AG10803 (cell line): ENCODE measurements at regions not wholly inside any gene's neighbourhood (a gene's known extent, or its start where the extent isn't known, plus 50 kb on each side); places are given as distances from the start of the nearest gene placed in this dataset.

ENCODE experiments used
- DNase-seq: peaks from one replicate; pipeline ENCODE4 v3.0.0; 2010; ENCODE audit warnings: low read depth
- H3K4me3 ChIP-seq: 2 replicates; pipeline ENCODE4 v1.5.1; 2011; ENCODE audit warnings: mild to moderate bottlenecking, low read length, control low read depth
- TF ChIP-seq, protein P1 (sequence below): conservative IDR thresholded peaks from 2 replicates; pipeline ENCODE4 v1.5.1; 2011; ENCODE audit warnings: mild to moderate bottlenecking, low read length, control low read depth, inconsistent platforms

DNA sequence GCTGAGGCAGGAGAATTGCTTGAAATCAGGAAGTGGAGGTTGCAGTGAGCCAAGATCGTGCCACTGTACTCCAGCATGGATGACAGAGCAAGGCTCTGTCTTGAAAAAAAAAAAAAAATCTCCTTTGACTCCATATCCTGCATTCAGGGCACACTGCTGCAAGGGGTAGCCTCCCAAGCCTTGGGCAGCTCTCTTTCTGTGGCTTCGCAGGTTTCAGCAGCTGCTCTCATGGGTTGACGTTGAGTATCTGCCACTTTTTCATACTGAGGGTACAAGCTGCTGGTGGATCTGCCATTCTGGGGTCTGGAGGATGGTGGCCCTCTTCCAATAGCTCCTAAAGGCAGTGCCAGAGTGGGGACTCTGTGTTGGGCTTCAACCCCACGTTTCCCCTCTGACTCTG is 2198.1 kb upstream of the WWC1 start:
- TF ChIP-seq, protein P1, sequence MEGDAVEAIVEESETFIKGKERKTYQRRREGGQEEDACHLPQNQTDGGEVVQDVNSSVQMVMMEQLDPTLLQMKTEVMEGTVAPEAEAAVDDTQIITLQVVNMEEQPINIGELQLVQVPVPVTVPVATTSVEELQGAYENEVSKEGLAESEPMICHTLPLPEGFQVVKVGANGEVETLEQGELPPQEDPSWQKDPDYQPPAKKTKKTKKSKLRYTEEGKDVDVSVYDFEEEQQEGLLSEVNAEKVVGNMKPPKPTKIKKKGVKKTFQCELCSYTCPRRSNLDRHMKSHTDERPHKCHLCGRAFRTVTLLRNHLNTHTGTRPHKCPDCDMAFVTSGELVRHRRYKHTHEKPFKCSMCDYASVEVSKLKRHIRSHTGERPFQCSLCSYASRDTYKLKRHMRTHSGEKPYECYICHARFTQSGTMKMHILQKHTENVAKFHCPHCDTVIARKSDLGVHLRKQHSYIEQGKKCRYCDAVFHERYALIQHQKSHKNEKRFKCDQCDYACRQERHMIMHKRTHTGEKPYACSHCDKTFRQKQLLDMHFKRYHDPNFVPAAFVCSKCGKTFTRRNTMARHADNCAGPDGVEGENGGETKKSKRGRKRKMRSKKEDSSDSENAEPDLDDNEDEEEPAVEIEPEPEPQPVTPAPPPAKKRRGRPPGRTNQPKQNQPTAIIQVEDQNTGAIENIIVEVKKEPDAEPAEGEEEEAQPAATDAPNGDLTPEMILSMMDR, result no peak
- DNase-seq, result no peak
- no peak overlapping the region for H3K4me3 ChIP-seq

DNA sequence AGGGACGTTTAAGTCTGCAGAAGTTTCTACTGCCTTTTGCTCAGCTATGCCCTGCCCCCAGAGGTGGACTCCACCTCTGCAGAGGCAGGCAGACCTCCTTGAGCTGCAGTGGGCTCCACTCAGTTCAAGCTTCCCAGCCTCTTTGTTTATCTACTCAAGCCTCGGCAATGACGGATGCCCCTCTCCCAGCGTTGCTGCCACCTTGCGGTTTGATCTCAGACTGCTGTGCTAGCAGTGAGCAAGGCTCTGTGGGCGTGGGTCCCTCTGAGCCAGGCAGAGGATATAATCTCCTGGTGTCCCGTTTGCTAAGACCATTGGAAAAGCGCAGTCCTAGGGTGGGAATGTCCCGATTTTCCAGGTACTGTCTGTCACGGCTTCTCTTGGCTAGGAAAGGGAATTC is 2188.5 kb upstream of the WWC1 start:
- H3K4me3 ChIP-seq, result no peak overlapping the region
- TF ChIP-seq, protein P1, result no peak
- no peak for DNase-seq

DNA sequence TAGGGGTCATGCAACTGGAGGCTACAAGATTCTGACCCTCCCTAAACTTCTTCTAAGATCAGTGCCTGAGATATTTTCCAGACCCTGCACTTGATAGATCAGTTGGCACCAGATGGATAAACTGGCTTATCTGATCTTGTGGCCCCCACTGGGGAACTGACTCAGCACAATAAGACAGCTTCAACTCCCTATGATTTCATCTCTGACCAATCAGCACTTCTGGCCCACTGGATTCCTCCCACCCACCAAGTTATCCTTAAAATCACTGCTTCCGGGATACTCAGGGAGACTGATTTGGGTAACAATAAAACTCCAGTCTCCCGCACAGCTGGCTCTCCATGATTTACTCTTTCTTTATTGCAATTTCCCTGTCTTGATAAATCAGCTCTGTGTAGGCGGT is 2180.4 kb upstream of the WWC1 start:
- H3K4me3 ChIP-seq, result no peak overlapping the region
- TF ChIP-seq, protein P1, result no peak
- no peak for DNase-seq

DNA sequence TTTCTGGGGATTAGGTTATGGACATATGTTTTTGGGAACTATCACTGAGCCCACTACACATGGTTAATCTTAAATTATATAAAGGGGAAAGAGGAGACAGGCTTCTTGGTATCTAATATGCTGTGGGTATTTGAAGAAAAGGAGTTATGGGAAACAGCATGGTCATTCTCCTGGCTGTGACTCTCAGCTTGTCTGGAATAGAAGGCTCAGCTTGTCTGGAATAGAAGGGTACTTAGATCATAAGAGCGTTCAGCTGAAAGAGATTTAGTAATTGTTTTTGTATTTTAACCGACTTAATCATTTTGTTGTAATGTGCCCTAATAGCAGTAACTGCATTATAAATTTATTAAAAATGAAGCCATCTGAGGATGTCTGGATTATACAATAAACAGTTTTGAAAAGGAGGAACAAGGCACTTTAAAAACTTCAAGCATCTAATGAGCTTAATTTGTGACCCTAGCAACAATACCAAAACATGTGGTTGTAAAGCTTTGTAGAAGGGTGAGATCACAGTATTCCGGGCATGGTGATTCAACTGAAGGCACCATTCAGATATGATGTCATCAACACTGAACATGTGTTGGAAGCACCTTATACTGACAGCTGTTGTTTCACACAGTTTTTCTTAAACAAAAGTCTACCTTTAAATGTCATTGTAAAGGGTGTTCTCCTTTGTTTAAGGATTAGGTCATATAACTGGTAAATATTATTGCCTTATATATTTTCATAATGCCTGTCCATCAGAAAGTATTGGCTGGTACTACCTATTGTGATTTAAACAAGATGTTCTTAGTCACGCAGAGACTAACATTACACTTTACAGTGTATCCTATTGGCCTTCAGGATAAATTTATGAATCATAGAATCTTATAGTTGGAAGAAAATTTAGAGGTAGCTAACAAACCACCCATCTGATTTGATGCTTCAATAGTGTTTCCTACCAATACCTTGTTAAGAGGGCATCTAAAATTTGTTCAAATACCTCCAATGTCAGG is 2174.1 kb upstream of the WWC1 start:
- no peak for DNase-seq
- TF ChIP-seq, protein P1, result no peak
- no peak overlapping the region for H3K4me3 ChIP-seq

DNA sequence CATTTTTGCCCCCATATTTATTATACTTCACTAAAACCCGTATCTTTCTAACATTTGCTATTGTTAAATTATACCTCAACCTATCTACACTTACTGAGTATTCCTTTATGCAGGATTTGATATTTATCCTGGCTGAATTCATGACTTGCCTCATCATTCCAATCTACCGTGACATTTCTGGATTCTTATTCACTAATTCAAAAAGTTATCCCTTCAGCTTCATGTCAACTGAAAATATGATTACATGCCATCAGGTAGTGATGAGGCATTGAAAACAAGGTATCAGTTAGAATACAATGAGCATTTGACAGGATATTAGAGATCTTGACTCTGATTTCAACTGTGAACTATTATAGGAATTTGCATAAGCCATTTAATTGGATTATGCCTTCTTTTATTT is 2171.9 kb upstream of the WWC1 start:
- H3K4me3 ChIP-seq, result no peak overlapping the region
- DNase-seq, result no peak
- TF ChIP-seq, protein P1, result no peak

DNA sequence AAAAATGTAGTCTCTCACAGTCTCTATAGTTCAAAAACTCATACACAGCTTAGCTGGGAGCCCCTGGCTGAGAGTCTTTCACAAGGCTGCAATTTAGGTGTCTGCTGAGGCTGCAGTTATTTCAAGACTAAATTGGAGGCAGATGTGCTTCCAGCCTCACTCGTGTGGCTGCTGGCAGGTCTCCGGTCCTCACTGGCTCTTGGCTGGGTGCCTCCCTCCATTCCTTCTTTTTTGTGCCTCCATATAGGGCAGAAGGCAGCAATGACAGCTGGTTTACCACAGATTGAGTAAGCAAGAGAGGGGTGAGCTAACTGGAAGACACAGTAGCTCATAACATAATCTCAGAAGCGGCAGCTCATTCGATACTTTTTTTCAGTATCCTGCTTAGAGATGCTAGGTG is 2167.7 kb upstream of the WWC1 start:
- TF ChIP-seq, protein P1, result no peak
- no peak for DNase-seq
- no peak overlapping the region for H3K4me3 ChIP-seq
